HG03575 (cell line): ENCODE measurements at regions not wholly inside any gene's neighbourhood (a gene's known extent, or its start where the extent isn't known, plus 50 kb on each side); places are given as distances from the start of the nearest gene placed in this dataset.
"Not testable (repeated sequence)": the region's sequence is repeated elsewhere in the genome, so short reads cannot be mapped to it uniquely, and the experiment has no call there.

Experiments used
- ATAC-seq: cut with Tn5 transposase; IDR thresholded peaks from one replicate; pipeline ENCODE4 v1.9.1; 2021; ENCODE audit not compliant: unreplicated experiment, insufficient number of reproducible peaks, low FRiP score; ENCODE audit errors: extremely low read depth

GRCh38 chr17:15856191-15856590 lies 88.7 kb upstream of the ADORA2B start:
- not testable (repeated sequence) for ATAC-seq

DNA sequence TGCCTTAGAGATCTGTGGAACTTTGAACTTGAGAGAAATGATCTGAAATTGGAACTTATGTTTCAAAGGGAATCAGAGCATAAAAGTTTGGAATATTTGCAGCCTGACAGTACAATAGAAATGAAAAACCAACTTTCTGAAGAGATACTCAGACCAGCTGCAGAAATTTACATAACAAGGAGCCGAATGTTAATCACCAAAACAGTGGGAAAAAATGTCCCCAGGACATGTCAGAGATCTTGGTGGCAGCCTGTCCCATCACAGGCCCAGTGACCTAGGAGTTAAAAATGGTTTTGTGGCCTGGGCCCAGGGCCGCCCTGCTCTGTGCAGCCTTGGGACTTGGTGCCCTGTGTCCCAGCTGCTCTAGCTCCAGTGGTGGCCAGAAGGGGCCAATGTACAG lies 88.2 kb upstream of the ADORA2B start:
- not testable (repeated sequence) for ATAC-seq

- not testable (repeated sequence) for ATAC-seq
Measured at GRCh38 chr17:15858082-15858481, 86.8 kb upstream of the ADORA2B start.

- ATAC-seq: not testable (repeated sequence)
Measured at GRCh38 chr17:15860774-15861173, 84.2 kb upstream of the ADORA2B start.

- not testable (repeated sequence) for ATAC-seq
Measured at GRCh38 chr17:15864061-15864460, 80.9 kb upstream of the ADORA2B start.

GRCh38 chr17:15864472-15864871 lies 80.5 kb upstream of the ADORA2B start:
- not testable (repeated sequence) for ATAC-seq

DNA sequence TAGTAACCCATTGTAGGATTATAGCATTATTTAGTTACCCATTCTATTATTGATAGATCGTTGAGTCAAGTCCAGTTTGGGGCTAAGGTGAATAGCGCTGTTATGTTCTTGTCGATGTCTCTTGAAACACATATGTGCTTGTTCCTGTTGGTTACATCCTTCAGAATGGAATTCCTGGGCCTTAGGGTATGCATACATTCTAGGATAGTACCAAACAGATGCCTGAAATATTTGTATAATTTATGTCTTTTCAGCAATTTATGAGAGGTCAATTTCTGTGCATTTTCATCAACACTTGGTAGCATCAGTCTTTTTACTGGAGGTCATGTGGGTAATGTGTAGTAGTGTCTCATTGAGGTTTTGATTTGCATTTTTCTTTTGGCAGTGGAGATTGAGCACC lies 78.9 kb upstream of the ADORA2B start:
- not testable (repeated sequence) for ATAC-seq

DNA sequence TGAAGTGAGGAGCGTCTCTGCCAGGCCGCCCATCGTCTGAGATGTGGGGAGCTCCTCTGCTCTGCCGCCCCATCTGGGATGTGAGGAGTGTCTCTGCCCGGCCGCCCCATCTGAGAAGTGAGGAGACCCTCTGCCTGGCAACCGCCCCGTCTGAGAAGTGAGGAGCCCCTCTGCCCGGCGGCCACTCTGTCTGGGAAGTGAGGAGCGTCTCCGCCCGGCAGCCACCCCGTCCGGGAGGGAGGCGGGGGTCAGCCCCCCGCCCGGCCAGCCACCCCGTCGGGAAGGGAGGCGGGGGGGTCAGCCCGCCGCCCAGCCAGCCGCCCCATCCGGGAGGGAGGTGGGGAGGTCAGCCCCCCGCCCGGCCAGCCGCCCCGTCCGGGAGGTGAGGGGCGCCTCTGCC lies 77.6 kb upstream of the ADORA2B start:
- not testable (repeated sequence) for ATAC-seq

- ATAC-seq: not testable (repeated sequence)
Measured at GRCh38 chr17:15869868-15870267, 75.1 kb upstream of the ADORA2B start.

DNA sequence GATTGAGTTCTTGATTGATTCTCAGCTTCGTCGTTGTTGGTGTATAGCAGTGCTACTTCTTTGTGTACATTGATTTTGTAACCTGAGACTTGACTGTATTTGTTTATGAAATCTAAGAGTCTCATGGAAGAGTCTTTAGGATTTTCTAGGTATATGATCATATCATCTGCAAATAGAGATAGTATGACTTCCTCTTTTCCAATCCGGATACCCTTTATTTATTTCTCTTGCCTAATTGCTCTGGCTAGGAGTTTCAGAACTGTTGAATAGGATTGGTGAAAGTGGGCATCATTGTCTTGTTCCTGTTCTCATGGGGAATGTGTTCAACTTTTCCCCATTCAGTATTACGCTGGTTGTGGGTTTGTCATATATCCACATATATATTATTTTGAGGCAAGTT lies 72.3 kb upstream of the ADORA2B start:
- not testable (repeated sequence) for ATAC-seq

DNA sequence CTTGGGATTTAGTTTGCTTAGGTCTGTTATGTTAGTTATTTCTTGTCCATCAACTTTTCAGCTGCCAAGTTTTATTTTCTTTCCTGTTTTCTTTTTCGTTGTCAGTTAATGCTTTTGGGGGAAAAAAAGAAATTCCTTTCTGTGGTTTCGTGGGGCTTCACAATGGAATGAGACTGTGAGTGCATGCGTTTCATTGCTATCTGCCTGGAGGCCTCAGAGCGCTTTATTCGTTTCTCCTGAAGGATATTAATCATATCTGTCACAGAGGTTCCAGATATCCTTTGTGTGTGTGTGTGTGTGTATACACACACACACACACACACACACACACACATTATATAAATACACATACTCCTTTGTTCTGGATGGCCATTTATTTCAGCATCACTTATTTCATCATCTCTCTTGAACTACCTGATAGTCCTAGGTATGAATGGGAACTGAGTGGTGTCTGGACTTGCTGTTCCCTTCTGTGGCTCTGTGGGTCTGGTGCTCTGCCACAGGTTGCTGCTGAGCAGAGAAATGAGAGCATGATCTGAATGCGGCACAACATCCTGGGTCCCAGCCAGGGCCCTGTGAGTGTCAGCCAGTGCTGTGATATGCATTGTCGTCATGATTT lies 66.9 kb upstream of the ADORA2B start:
- not testable (repeated sequence) for ATAC-seq

- no peak for ATAC-seq
Measured at GRCh38 chr17:15882058-15882720, 62.7 kb upstream of the ADORA2B start.

GRCh38 chr17:15882777-15883176 lies 62.2 kb upstream of the ADORA2B start:
- ATAC-seq: no peak

GRCh38 chr17:15883617-15884111 lies 61.3 kb upstream of the ADORA2B start:
- no peak for ATAC-seq

GRCh38 chr17:15884731-15885130 lies 60.2 kb upstream of the ADORA2B start:
- ATAC-seq: no peak

DNA sequence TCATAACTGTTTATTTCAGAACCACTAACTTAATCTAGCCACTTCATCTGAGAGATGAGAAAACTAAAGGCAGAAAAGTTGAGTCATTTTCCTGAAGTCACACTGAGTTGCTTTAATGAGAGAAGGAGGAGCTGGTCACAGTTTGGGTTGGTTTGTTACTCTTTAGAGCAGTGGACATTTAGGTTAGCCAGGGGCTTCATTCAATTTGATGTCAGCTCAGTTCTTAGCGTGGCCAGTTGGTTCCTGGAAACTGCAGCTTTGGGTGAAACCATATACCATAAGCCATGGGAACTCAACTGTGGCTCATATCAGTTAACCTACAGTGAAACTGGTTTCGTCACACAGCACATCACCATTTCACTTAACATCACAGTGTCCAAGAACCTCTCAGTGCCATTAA lies 59.2 kb upstream of the ADORA2B start:
- no peak for ATAC-seq

DNA sequence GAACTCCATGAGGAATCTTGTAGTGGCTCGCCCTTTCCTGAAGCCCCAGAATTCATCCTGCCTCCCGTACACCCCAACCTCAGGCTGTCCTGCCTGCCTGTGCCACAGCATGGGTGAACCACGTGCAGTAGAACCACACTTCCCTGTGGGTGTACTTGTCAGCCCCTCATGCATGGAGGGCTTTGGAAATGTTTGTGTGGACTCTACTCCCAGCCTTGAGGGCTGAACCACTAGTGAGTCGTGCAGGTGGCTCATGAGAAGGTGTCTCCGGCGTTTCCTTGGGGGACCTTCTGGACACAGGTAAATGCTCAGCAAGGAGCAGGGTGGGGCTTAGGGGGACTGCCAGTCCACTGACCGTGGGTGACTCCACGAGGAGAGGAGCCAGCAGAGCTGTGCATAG lies 58.7 kb upstream of the ADORA2B start:
- ATAC-seq: no peak

DNA sequence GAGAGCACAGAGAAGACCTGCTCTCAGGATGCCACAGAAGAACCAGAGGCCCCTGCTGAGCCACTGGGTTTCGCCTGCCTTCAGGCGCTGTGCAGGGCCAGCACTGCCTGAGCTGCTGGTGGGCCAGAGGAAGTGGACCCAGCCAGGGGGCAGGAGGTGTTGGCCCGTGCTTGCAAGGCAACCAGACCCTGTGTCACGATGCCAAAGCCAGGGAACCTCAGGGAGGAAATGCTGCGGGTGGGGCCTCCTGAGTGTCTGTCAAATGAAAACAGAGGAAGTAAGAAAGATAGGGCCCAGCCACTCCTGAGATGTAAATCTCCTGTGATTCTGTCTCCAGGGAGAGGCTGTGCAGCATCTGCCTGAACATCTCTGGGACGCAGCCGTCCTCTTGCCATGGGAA lies 58.1 kb upstream of the ADORA2B start:
- ATAC-seq: no peak

DNA sequence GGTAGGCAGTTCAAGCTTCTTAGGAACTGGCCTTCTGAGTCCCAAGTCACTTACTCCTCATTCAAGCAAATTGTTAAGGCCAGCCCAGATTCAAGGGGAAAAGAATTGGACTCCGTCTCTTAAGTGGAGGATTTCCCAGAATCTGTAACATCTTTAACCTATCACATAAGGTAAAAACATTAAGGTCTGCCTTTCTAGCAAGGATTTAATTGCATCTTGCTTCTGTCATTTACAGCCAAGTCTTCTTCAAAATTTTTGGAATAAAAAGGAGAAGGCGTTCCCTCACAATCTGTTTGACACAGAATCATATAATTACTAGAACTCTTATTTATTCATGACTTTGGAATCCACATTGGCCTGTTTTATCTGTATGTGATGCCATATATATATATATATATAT lies 56.5 kb upstream of the ADORA2B start:
- no peak for ATAC-seq

- no peak for ATAC-seq
Measured at GRCh38 chr17:15890279-15890892, 54.5 kb upstream of the ADORA2B start.
